Peyer's patch (tissue), 4 donors: ENCODE measurements at regions not wholly inside any gene's neighbourhood (a gene's known extent, or its start where the extent isn't known, plus 50 kb on each side); places are given as distances from the start of the nearest gene placed in this dataset.

ENCODE experiments used
- CTCF ChIP-seq, 6 experiments: fragments of 450-650 bp in 4 of 6; fragments of 200-600 bp in 2 of 6; sonication (generic) in 1 of 6; IDR thresholded peaks; one replicate each; pipeline ENCODE4 v1.5.1; 2017 to 2019; ENCODE audit warnings: antibody characterized with exemption in 6 of 6, mild to moderate bottlenecking in 3 of 6, moderate library complexity in 1 of 6
- POLR2A ChIP-seq, 2 donors: fragments of 450-650 bp; IDR thresholded peaks; one replicate each; pipeline ENCODE4 v1.5.1; 2017; ENCODE audit warnings: antibody characterized with exemption in 2 of 2, mild to moderate bottlenecking in 2 of 2, moderate library complexity in 2 of 2

DNA sequence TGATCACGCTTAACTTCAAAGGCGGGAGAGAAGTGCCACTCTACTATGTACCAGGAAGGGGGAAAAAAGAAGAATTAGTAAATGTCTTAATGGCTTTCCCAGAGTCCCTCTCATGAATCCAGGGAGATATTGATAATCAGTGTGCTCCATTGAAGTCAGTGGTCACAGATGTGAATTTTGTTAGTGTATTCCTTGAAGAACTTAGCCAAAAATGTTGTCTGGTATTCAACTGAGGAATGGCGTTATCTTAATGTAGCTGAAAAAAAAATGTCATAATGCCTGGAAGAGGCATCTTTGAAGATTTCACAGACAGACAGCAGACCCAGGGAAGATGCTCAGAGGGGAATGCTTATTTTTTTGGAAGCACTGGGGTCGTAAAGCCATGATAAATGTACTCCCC, 250.4 kb downstream of the WDR11 start:
- TF ChIP-seq POLR2A (IDR thresholded peaks at IDR 0.05) (no peak), CTCF (IDR thresholded peaks at IDR 0.05) (no peak)
